ENCODE measurements at regions not wholly inside any gene's neighbourhood (a gene's known extent, or its start where the extent isn't known, plus 50 kb on each side); places are given as distances from the start of the nearest gene placed in this dataset.

- no peak for TF ChIP-seq ZNF274 (IDR thresholded peaks at IDR 0.05; ENCODE audit: low read depth, low read length)
- TF ChIP-seq YY1 (IDR thresholded peaks at IDR 0.05; ENCODE audit: insufficient read depth, insufficient read length), result no peak
- no peak for TF ChIP-seq SUZ12 (IDR thresholded peaks at IDR 0.05; ENCODE audit: extremely low read depth, insufficient read depth, insufficient read length)
These were observed 253.4 kb upstream of the SLC24A2 start for GRCh38 chr9:20042128-20042711.
